Panc1 (cell line): ENCODE measurements at regions not wholly inside any gene's neighbourhood (a gene's known extent, or its start where the extent isn't known, plus 50 kb on each side); places are given as distances from the start of the nearest gene placed in this dataset.

ENCODE experiments used
- ATAC-seq: fragments of 200-7000 bp; cut with Tn5 transposase; 2 replicates; pipeline ENCODE4 v1.9.1; 2020; ENCODE audit warnings: mild to moderate bottlenecking, moderate library complexity
- BruUV-seq: library from RNA; stranded (reverse); fragments of 400-500 nt; replicated peaks from 2 replicates; lab custom pipeline; 2021; lab: Mats Ljungman, UMichigan
- CTCF ChIA-PET: fragments of 300-600 bp; sonication (Branson Sonifier 250); formaldehyde crosslinking; loops from one replicate; lab custom pipeline; 2022; ENCODE audit warnings: antibody characterized with exemption; lab: Charles Lee
- POLR2A ChIA-PET: fragments of 300-600 bp; sonication (Branson Sonifier 250); formaldehyde crosslinking; loops from one replicate; lab custom pipeline; 2022; ENCODE audit warnings: antibody characterized with exemption; lab: Charles Lee
- DNase-seq: peaks from one replicate; pipeline ENCODE4 v3.0.0-alpha.2; 2010; ENCODE audit warnings: low read depth, low spot score
- H3K27ac ChIP-seq: 2 replicates; pipeline ENCODE4 v1.5.1; 2011; ENCODE audit warnings: mild to moderate bottlenecking, low read length, inconsistent platforms
- H3K27me3 ChIP-seq: fragments of 200-500 bp; sonication (Bioruptor generic); 2 replicates; pipeline ENCODE4 v1.6.0; 2014; ENCODE audit warnings: low read length, inconsistent platforms; ENCODE audit not compliant: control insufficient read depth, insufficient read depth
- H3K36me3 ChIP-seq: fragments of 200-500 bp; sonication (Bioruptor generic); 2 replicates; pipeline ENCODE4 v1.5.1; 2014; ENCODE audit warnings: inconsistent platforms, mild to moderate bottlenecking, low read length, moderate library complexity; ENCODE audit not compliant: control insufficient read depth, insufficient read depth
- H3K4me1 ChIP-seq: 2 replicates; pipeline ENCODE4 v1.5.1; 2011; ENCODE audit warnings: inconsistent platforms, mild to moderate bottlenecking, low read length, moderate library complexity; ENCODE audit not compliant: control insufficient read depth, insufficient read depth
- H3K4me3 ChIP-seq, 2 experiments: 2 replicates each; pipeline ENCODE4 v1.5.1; 2011 to 2012; ENCODE audit warnings: low read depth in 2 of 2, low read length in 2 of 2, mild to moderate bottlenecking in 2 of 2, inconsistent platforms in 1 of 2, moderate library complexity in 1 of 2
- H3K9me3 ChIP-seq: fragments of 200-500 bp; sonication (Bioruptor generic); 2 replicates; pipeline ENCODE4 v1.5.1; 2014; ENCODE audit warnings: low read depth, mild to moderate bottlenecking, inconsistent platforms, low read length, moderate library complexity; ENCODE audit not compliant: control insufficient read depth, insufficient read depth
- POLR2AphosphoS5 ChIP-seq: IDR thresholded peaks from 2 replicates; pipeline ENCODE4 v1.6.1; 2012; ENCODE audit warnings: mild to moderate bottlenecking, low read depth, low read length, moderate library complexity
- SIN3A ChIP-seq: IDR thresholded peaks from 2 replicates; pipeline ENCODE4 v1.6.1; 2012; ENCODE audit warnings: low read depth, mild to moderate bottlenecking, low read length, moderate library complexity, borderline replicate concordance; ENCODE audit not compliant: insufficient read depth
- TCF7L2 ChIP-seq: IDR thresholded peaks from 2 replicates; pipeline ENCODE4 v1.6.1; 2011; ENCODE audit warnings: mild to moderate bottlenecking, low read depth, low read length, inconsistent platforms
- in situ Hi-C: cut with HindIII; loops from 2 replicates; pipeline ENCODE4 v1.10.0; 2016; ENCODE audit warnings: low sequenced_read_pairs, low pct_unique_long_range_greater_than_20kb
- intact Hi-C: fragments of 100-400 bp; cut with micrococcal nuclease; formaldehyde crosslinking; loops from one replicate; pipeline ENCODE4 v1.10.0; 2022; ENCODE audit not compliant: unreplicated experiment
- TF ChIP-seq, protein P1 (sequence below), 2 experiments: IDR thresholded peaks; 2 replicates each; pipeline ENCODE4 v1.6.1; 2011 to 2012; ENCODE audit warnings: low read depth in 2 of 2, control low read depth in 1 of 2, low read length in 1 of 2, mild to moderate bottlenecking in 1 of 2, moderate library complexity in 1 of 2; ENCODE audit not compliant: insufficient read depth in 1 of 2
- TF ChIP-seq, protein P2 (sequence below): fragments of 450-650 bp; IDR thresholded peaks from 2 replicates; pipeline ENCODE4 v1.5.1; 2017; ENCODE audit warnings: mild to moderate bottlenecking

DNA sequence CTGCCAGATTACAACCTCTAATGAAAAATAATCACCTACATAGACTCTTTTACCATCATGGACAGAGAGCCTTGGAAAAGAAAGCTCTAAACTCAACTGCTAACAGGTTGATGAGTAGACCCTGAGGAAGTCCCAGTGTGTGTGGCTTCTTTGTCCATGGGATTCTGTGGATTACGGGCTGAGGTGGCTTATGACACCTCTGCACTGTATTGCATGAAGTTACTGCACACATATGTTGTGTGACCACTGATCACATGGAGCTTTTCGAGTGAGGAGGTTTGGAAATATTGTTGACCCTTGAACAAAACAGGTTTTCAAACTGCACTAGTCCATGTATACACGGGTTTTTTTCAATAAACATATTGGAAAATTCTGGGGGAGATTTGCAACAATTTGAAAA lies 124.4 kb downstream of the RIN2 start:
- BruUV-seq: no TSS peak
- H3K4me1 ChIP-seq: peaks cover 50% of the 10 kb centered on the region
- peak overlapping the region; percentile 98 for H3K27ac ChIP-seq
- ChIA-PET POLR2A (no interaction called here), CTCF (interaction anchor here (0.7 kb wide), 1 partner anchor 95 kb away, joined by 3 read pairs; no protein-coding TSS in a partner anchor)
- no peaks in the 10 kb centered on the region; the same call in 1 of the 2 replicates for H3K9me3 ChIP-seq
- H3K27me3 ChIP-seq: no peaks in the 10 kb centered on the region
- DNase-seq (no peak), ATAC-seq (no peak)
- H3K4me3 ChIP-seq: no peak overlapping the region
- H3K36me3 ChIP-seq: no peaks in the 10 kb centered on the region
- in situ Hi-C loops (no loop called here), intact Hi-C loops (no loop called here)
- TF ChIP-seq, protein P1, sequence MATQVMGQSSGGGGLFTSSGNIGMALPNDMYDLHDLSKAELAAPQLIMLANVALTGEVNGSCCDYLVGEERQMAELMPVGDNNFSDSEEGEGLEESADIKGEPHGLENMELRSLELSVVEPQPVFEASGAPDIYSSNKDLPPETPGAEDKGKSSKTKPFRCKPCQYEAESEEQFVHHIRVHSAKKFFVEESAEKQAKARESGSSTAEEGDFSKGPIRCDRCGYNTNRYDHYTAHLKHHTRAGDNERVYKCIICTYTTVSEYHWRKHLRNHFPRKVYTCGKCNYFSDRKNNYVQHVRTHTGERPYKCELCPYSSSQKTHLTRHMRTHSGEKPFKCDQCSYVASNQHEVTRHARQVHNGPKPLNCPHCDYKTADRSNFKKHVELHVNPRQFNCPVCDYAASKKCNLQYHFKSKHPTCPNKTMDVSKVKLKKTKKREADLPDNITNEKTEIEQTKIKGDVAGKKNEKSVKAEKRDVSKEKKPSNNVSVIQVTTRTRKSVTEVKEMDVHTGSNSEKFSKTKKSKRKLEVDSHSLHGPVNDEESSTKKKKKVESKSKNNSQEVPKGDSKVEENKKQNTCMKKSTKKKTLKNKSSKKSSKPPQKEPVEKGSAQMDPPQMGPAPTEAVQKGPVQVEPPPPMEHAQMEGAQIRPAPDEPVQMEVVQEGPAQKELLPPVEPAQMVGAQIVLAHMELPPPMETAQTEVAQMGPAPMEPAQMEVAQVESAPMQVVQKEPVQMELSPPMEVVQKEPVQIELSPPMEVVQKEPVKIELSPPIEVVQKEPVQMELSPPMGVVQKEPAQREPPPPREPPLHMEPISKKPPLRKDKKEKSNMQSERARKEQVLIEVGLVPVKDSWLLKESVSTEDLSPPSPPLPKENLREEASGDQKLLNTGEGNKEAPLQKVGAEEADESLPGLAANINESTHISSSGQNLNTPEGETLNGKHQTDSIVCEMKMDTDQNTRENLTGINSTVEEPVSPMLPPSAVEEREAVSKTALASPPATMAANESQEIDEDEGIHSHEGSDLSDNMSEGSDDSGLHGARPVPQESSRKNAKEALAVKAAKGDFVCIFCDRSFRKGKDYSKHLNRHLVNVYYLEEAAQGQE (IDR thresholded peaks at IDR 0.05; ENCODE audit: insufficient read depth in 1 of 2, low read depth in 2 of 2, low read length in 1 of 2): no peak

DNA sequence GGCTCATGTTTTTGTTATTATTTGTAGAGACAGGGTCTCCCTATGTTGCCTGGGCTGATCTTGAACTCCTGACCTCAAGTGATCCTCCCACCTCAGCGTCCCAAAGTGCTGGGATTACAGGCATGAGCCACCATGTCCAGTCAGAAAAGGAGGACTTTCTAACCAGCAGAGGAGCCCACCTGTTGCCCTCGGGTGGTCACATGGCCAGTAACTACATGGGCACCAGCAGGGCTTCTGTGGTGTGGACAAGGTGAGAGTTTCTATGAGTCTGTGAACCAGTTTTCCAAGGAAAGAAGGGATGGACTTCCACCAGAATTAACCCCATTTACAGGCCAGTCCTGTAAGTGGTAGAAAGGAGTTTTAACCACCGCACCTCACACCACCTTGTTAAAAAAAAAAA lies 125.4 kb downstream of the RIN2 start:
- H3K27me3 ChIP-seq: no peaks in the 10 kb centered on the region
- in situ Hi-C loops (no loop called here), intact Hi-C loops (no loop called here)
- TF ChIP-seq POLR2AphosphoS5 (no peak), TCF7L2 (no peak), SIN3A (no peak)
- TF ChIP-seq, protein P1 (IDR thresholded peaks at IDR 0.05; ENCODE audit: insufficient read depth in 1 of 2, low read depth in 2 of 2, low read length in 1 of 2): no peak
- TF ChIP-seq, protein P2, sequence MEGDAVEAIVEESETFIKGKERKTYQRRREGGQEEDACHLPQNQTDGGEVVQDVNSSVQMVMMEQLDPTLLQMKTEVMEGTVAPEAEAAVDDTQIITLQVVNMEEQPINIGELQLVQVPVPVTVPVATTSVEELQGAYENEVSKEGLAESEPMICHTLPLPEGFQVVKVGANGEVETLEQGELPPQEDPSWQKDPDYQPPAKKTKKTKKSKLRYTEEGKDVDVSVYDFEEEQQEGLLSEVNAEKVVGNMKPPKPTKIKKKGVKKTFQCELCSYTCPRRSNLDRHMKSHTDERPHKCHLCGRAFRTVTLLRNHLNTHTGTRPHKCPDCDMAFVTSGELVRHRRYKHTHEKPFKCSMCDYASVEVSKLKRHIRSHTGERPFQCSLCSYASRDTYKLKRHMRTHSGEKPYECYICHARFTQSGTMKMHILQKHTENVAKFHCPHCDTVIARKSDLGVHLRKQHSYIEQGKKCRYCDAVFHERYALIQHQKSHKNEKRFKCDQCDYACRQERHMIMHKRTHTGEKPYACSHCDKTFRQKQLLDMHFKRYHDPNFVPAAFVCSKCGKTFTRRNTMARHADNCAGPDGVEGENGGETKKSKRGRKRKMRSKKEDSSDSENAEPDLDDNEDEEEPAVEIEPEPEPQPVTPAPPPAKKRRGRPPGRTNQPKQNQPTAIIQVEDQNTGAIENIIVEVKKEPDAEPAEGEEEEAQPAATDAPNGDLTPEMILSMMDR: no peak
- BruUV-seq: no TSS peak
- H3K4me1 ChIP-seq: peaks cover 51% of the 10 kb centered on the region
- no peak overlapping the region for H3K4me3 ChIP-seq
- DNase-seq (no peak), ATAC-seq (no peak)
- ChIA-PET CTCF (no interaction called here), POLR2A (no interaction called here)
- H3K27ac ChIP-seq: peak overlapping the region; percentile 98
- H3K9me3 ChIP-seq: no peaks in the 10 kb centered on the region; the same call in 1 of the 2 replicates
- no peaks in the 10 kb centered on the region for H3K36me3 ChIP-seq
